ENCODE measurements at regions not wholly inside any gene's neighbourhood (a gene's known extent, or its start where the extent isn't known, plus 50 kb on each side); places are given as distances from the start of the nearest gene placed in this dataset.

DNA sequence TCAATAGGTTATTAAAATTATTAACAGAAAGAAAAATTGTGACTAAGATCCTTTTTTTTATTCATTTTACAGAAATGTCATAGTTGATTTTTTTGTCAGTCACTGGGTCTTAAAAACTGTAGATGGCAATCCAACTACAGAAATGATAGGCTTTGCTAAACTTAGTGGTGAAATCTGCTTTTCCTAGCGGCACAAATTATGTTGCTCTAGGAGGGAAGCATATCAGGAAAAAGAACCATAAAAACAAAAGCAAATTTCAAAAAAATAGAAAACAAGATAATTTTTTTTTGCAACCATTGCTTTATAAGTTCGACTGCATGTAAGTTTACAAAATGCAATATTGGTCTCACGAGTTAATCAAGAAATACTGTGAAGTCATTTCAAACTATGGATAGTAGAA is 443.5 kb upstream of the IGFBP7 start:
- TF ChIP-seq, protein P1, sequence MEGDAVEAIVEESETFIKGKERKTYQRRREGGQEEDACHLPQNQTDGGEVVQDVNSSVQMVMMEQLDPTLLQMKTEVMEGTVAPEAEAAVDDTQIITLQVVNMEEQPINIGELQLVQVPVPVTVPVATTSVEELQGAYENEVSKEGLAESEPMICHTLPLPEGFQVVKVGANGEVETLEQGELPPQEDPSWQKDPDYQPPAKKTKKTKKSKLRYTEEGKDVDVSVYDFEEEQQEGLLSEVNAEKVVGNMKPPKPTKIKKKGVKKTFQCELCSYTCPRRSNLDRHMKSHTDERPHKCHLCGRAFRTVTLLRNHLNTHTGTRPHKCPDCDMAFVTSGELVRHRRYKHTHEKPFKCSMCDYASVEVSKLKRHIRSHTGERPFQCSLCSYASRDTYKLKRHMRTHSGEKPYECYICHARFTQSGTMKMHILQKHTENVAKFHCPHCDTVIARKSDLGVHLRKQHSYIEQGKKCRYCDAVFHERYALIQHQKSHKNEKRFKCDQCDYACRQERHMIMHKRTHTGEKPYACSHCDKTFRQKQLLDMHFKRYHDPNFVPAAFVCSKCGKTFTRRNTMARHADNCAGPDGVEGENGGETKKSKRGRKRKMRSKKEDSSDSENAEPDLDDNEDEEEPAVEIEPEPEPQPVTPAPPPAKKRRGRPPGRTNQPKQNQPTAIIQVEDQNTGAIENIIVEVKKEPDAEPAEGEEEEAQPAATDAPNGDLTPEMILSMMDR (IDR thresholded peaks at IDR 0.05; ENCODE audit: low read depth, low read length), result no peak
- H3K4me3 ChIP-seq (ENCODE audit: low read depth, low read length), result no peak overlapping the region

DNA sequence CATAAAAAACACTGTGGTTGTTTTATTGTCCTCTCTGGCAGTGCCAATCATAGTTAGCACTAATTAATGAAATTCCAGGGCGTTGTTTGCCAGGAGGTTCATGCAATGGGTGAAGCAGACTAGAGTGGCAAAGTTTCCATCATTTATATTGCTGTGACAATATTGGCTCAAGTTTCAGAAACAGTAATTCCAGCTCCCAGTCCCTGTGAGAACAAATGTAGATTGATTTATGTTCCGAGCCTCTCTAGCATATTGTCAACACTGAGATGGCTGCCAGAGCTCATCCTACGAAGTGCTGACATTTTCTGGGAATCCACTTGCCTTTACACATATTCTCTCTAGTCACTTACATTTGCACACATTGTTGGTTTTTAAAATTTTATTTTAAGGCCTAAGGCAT is 440.0 kb upstream of the IGFBP7 start:
- no peak overlapping the region for H3K4me3 ChIP-seq (ENCODE audit: low read depth, low read length)
- TF ChIP-seq, protein P1 (IDR thresholded peaks at IDR 0.05; ENCODE audit: low read depth, low read length), result no peak

DNA sequence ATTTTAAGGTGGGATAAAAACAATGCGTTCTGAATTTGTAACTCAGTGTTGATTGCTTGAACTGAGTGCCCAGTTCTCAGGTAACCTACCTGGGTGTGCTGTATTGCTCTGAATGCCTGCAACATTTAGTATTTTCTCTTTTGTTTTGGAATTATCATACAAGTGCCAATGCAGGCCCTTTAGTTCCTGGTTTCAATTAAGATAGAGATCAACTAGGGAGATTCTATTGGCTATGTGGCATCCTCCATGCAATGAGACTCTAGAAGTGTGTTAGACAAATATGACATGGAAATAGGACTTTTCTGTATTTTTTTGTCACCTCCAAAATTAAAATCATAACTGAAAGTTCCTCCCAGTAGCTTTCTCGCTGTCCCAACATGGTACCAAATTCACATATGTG is 438.7 kb upstream of the IGFBP7 start:
- H3K4me3 ChIP-seq (ENCODE audit: low read depth, low read length), result no peak overlapping the region
- TF ChIP-seq, protein P1 (IDR thresholded peaks at IDR 0.05; ENCODE audit: low read depth, low read length), result no peak

DNA sequence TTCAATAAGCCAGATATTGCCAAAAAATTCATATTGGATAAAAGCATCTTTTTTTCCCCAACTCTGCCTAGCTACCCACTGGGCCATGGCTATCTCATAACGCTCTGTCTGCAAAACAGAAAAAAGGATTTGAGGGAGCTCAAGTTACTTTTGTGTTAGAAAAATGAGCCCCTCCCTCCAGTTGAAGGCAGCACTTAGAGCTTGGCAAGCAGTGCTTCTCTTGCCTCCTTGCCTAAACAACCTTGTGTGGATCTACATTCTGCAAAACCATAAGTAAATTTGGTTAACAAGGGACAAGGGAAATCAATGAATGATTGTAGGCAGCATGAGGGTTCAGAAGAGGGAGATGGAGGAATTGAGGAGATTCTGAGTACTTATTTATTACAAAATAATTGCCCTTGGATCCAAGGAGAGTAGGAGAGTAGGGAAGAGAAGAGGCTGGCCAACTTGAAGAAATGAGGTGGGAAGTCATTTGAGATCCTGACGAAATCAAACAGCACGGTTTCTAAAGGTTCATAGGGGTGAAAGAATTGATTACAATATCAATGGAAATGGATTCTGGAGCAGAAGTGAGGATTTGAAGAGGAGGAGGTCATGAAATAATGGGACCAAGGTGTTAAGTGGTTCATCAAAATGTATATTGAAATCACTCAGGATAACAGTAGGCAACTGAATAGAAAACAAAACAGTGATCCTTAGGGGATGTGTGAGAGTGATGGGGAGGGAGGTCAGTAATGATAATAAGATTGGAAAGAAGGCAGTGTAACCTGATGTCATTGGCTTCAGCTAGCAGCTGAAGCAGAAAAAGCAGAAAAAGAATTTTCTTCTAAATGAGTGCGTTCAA is 434.8 kb upstream of the IGFBP7 start:
- no peak overlapping the region for H3K4me3 ChIP-seq (ENCODE audit: low read depth, low read length)
- TF ChIP-seq, protein P1 (IDR thresholded peaks at IDR 0.05; ENCODE audit: low read depth, low read length), result no peak

DNA sequence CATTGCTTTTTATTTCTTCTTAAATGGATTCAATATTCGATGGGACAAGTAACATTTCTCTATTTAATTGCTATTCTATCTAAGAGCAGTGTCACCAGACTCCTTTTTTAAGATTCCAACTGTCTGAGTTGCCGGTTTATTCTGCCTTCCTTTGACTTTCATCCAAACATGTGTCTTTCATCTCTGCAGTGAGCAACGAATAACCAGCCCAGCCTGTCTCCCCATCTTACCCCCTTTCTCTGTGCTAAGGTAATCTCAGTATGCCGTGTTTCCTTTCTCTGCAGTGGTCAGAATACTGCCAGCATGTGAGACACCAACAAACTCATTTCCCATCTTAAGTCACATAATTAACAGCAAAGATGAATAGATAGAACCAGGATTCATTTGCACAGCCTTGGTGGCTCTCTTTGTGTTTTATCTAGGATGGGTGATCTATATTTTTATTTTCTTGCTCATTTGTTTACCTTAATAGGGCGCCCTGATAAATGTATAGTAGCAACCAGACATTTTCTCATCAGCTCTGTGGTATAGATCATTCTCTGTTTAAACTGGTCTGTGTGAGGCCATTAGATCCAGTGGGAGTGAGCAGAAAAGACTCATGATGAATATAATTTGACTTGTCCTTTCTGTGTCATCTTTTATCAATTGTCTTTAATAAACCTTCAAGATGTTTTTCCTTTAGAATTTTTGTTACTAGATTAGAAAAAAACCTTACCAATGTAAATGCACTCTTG is 394.8 kb upstream of the IGFBP7 start:
- TF ChIP-seq, protein P1 (IDR thresholded peaks at IDR 0.05; ENCODE audit: low read depth, low read length), result no peak
- H3K4me3 ChIP-seq (ENCODE audit: low read depth, low read length), result no peak overlapping the region

DNA sequence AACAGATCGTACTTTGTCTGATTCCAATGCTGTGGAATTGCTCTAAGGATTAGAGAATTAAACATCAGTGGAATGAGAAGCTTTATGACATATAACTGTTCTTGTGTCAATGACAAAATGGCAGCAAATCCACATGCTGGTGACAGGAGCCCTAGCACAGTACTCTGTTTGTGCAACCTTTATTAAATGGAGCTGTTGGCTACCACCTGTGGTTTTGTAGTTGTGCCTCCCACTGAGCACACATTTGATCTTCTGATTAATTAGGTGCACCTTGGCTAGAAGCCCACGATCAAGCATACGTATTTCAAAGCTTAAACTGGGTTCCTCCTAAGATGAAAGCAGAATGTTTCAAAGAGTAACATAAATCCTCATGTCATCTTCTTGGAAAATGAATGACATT is 394.0 kb upstream of the IGFBP7 start:
- H3K4me3 ChIP-seq (ENCODE audit: low read depth, low read length), result no peak overlapping the region
- TF ChIP-seq, protein P1 (IDR thresholded peaks at IDR 0.05; ENCODE audit: low read depth, low read length), result no peak

DNA sequence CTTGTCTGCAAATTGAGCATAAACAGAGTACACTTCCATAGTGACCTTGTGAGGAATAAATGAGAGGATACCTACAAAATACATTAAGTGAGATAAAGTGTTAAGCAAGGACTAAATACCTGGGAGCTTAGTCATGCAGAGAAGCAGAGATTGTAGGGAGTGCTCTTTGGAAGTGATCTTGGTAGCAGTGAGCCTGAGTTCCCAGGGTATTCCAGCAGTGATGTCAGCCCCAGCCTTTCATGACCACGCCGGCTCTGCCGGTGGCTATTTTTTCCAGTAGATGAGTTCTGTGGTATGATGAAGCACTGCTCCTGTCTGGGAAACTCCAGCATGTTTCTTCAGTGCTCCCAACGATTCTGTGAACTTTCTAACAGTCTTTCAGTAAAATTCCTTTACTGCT is 391.5 kb upstream of the IGFBP7 start:
- TF ChIP-seq, protein P1 (IDR thresholded peaks at IDR 0.05; ENCODE audit: low read depth, low read length), result no peak
- no peak overlapping the region for H3K4me3 ChIP-seq (ENCODE audit: low read depth, low read length)

Data from WI38 (cell line).